PC-9 (cell line): ENCODE measurements at regions not wholly inside any gene's neighbourhood (a gene's known extent, or its start where the extent isn't known, plus 50 kb on each side); places are given as distances from the start of the nearest gene placed in this dataset.

Experiments
- BruUV-seq: library from RNA; stranded (reverse); fragments of 400-500 nt; replicated peaks from 2 replicates; lab custom pipeline; 2021; lab: Mats Ljungman, UMichigan
- CTCF ChIA-PET: fragments of 300-600 bp; sonication (Branson Sonifier 250); formaldehyde crosslinking; loops from one replicate; lab custom pipeline; 2022; ENCODE audit warnings: antibody characterized with exemption; lab: Charles Lee
- POLR2A ChIA-PET: fragments of 300-600 bp; sonication (Branson Sonifier 250); formaldehyde crosslinking; loops from one replicate; lab custom pipeline; 2022; ENCODE audit warnings: antibody characterized with exemption; ENCODE audit not compliant: unreplicated experiment; lab: Charles Lee
- DNase-seq, 2 experiments: peaks; one replicate each; pipeline versions ENCODE4 v3.0.0 to v3.0.0-alpha.2; 2015 to 2022; ENCODE audit warnings: mixed read lengths in 1 of 2
- H2AFZ ChIP-seq: fragments of 200-600 bp; sonication (generic); 2 replicates; pipeline ENCODE4 v1.8.1; 2017; ENCODE audit warnings: antibody characterized with exemption
- H3F3A ChIP-seq: fragments of 200-600 bp; sonication (generic); 2 replicates; pipeline ENCODE4 v1.8.1; 2017; ENCODE audit warnings: antibody characterized with exemption, mild to moderate bottlenecking, low read depth; ENCODE audit not compliant: insufficient read depth
- H3K27ac ChIP-seq: fragments of 200-600 bp; sonication (generic); 2 replicates; pipeline ENCODE4 v1.6.1; 2016; ENCODE audit warnings: mixed run types
- H3K27me3 ChIP-seq: fragments of 200-600 bp; sonication (generic); 2 replicates; pipeline ENCODE4 v1.6.1; 2016; ENCODE audit warnings: low read depth, mixed run types; ENCODE audit not compliant: insufficient read depth
- H3K36me3 ChIP-seq: fragments of 200-600 bp; sonication (generic); 2 replicates; pipeline ENCODE4 v1.6.1; 2016; ENCODE audit warnings: low read depth, mixed run types
- H3K4me1 ChIP-seq: fragments of 200-600 bp; sonication (generic); replicated peaks from 2 replicates; pipeline ENCODE4 v1.6.1; 2016; ENCODE audit warnings: mixed run types; ENCODE audit not compliant: insufficient read depth
- H3K4me2 ChIP-seq: fragments of 200-600 bp; sonication (generic); 2 replicates; pipeline ENCODE4 v1.6.1; 2017; ENCODE audit warnings: mixed run types
- H3K4me3 ChIP-seq: fragments of 200-600 bp; sonication (generic); 2 replicates; pipeline ENCODE4 v1.6.1; 2016; ENCODE audit warnings: mixed run types
- H3K79me2 ChIP-seq: fragments of 200-600 bp; sonication (generic); 2 replicates; pipeline ENCODE4 v1.6.1; 2017; ENCODE audit warnings: low read depth, mixed run types
- H3K9me2 ChIP-seq: fragments of 200-600 bp; sonication (generic); 2 replicates; pipeline ENCODE4 v1.8.1; 2017; ENCODE audit warnings: mild to moderate bottlenecking; ENCODE audit not compliant: insufficient read depth
- H3K9me3 ChIP-seq: fragments of 200-600 bp; sonication (generic); 2 replicates; pipeline ENCODE4 v1.8.1; 2016; ENCODE audit warnings: low read depth; ENCODE audit not compliant: insufficient read depth
- H4K20me1 ChIP-seq: fragments of 200-600 bp; sonication (generic); 2 replicates; pipeline ENCODE4 v1.8.1; 2017; ENCODE audit not compliant: insufficient read depth
- EZH2 ChIP-seq: fragments of 200-600 bp; sonication (generic); IDR thresholded peaks from 2 replicates; pipeline ENCODE4 v1.8.0; 2017; ENCODE audit warnings: antibody characterized with exemption, low read depth
- intact Hi-C: fragments of 100-400 bp; cut with micrococcal nuclease; formaldehyde crosslinking; loops from one replicate; pipeline ENCODE4 v1.10.0; 2022; ENCODE audit not compliant: unreplicated experiment
- TF ChIP-seq, protein P1 (sequence below): fragments of 200-600 bp; sonication (generic); conservative IDR thresholded peaks from 2 replicates; pipeline ENCODE4 v1.6.1; 2017; ENCODE audit warnings: mixed run types, antibody characterized with exemption, mild to moderate bottlenecking, moderate library complexity

- no peak for DNase-seq
- Histone ChIP-seq H4K20me1 (no peaks in the 10 kb centered on the region), H3K9me3 (no peaks in the 10 kb centered on the region), H3K9me2 (no peaks in the 10 kb centered on the region), H3K36me3 (no peaks in the 10 kb centered on the region), H3K4me3 (no peak overlapping the region), H3F3A (peaks cover 9% of the 10 kb centered on the region; the same call in 1 of the 2 replicates), H3K27me3 (no peaks in the 10 kb centered on the region), H3K27ac (no peak overlapping the region), H2AFZ (no peak overlapping the region), H3K79me2 (no peaks in the 10 kb centered on the region), H3K4me2 (no peak overlapping the region), H3K4me1 (peaks cover 8% of the 10 kb centered on the region)
- BruUV-seq = no TSS peak
- TF ChIP-seq, protein P1, sequence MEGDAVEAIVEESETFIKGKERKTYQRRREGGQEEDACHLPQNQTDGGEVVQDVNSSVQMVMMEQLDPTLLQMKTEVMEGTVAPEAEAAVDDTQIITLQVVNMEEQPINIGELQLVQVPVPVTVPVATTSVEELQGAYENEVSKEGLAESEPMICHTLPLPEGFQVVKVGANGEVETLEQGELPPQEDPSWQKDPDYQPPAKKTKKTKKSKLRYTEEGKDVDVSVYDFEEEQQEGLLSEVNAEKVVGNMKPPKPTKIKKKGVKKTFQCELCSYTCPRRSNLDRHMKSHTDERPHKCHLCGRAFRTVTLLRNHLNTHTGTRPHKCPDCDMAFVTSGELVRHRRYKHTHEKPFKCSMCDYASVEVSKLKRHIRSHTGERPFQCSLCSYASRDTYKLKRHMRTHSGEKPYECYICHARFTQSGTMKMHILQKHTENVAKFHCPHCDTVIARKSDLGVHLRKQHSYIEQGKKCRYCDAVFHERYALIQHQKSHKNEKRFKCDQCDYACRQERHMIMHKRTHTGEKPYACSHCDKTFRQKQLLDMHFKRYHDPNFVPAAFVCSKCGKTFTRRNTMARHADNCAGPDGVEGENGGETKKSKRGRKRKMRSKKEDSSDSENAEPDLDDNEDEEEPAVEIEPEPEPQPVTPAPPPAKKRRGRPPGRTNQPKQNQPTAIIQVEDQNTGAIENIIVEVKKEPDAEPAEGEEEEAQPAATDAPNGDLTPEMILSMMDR = no peak
- no peak for TF ChIP-seq EZH2
- POLR2A ChIA-PET = no interaction called here
- CTCF ChIA-PET = no interaction called here
- intact Hi-C loops = no loop called here
Measured at GRCh38 chr10:30560326-30560725, 69.2 kb downstream of the LYZL2 start.

GRCh38 chr10:30559180-30559579 is 70.4 kb downstream of the LYZL2 start:
- Histone ChIP-seq H3K27ac (no peak overlapping the region), H3K4me3 (no peak overlapping the region), H4K20me1 (no peaks in the 10 kb centered on the region), H3K36me3 (no peaks in the 10 kb centered on the region), H3K9me2 (no peaks in the 10 kb centered on the region), H3K9me3 (no peaks in the 10 kb centered on the region), H3K27me3 (no peaks in the 10 kb centered on the region), H3K79me2 (no peaks in the 10 kb centered on the region), H3K4me2 (no peak overlapping the region), H3K4me1 (peaks cover 8% of the 10 kb centered on the region), H3F3A (peaks cover 5% of the 10 kb centered on the region; the same call in 1 of the 2 replicates), H2AFZ (no peak overlapping the region)
- DNase-seq = no peak
- CTCF ChIA-PET = no interaction called here
- intact Hi-C loops = no loop called here
- no peak for TF ChIP-seq EZH2
- TF ChIP-seq, protein P1 = no peak
- BruUV-seq = no TSS peak
- POLR2A ChIA-PET = interaction anchor here (0.7 kb wide), 1 partner anchor 164 kb away, joined by 5 read pairs; no protein-coding TSS in a partner anchor

DNA sequence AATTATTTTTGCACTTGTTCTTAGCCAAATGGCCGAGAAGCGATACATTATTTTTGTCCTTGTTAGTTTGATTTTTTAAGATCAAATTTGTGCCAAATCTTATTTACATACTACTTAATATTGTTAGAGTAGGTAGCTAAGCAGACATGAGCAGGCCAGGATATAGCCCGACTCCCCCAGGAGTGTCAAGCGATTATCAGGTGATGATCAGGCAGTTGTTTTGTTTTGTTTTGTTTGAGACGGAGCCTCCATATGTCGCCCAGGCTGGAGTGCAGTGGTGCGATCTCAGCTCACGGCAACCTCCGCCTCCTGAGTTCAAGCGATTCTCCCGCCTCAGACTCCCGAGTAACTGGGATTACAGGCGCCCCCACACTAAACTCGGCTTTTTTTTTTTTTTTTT is 71.1 kb downstream of the LYZL2 start:
- H3K4me3 ChIP-seq = no peak overlapping the region
- H4K20me1 ChIP-seq = no peaks in the 10 kb centered on the region
- no TSS peak for BruUV-seq
- no peaks in the 10 kb centered on the region for H3K79me2 ChIP-seq
- TF ChIP-seq, protein P1 = no peak
- no peak for TF ChIP-seq EZH2
- intact Hi-C loops = no loop called here
- CTCF ChIA-PET = interaction anchor here (0.7 kb wide), 1 partner anchor 81 kb away, joined by 3 read pairs; no protein-coding TSS in a partner anchor
- POLR2A ChIA-PET = no interaction called here
- no peak overlapping the region for H2AFZ ChIP-seq
- peaks cover 8% of the 10 kb centered on the region for H3K4me1 ChIP-seq
- no peak for DNase-seq
- H3K9me2 ChIP-seq = no peaks in the 10 kb centered on the region
- H3K9me3 ChIP-seq = no peaks in the 10 kb centered on the region
- H3K4me2 ChIP-seq = no peak overlapping the region
- no peaks in the 10 kb centered on the region for H3K36me3 ChIP-seq
- H3F3A ChIP-seq = peaks cover 5% of the 10 kb centered on the region; the same call in 1 of the 2 replicates
- no peaks in the 10 kb centered on the region for H3K27me3 ChIP-seq
- H3K27ac ChIP-seq = no peak overlapping the region
